ENCODE measurements at regions not wholly inside any gene's neighbourhood (a gene's known extent, or its start where the extent isn't known, plus 50 kb on each side); places are given as distances from the start of the nearest gene placed in this dataset.

DNA sequence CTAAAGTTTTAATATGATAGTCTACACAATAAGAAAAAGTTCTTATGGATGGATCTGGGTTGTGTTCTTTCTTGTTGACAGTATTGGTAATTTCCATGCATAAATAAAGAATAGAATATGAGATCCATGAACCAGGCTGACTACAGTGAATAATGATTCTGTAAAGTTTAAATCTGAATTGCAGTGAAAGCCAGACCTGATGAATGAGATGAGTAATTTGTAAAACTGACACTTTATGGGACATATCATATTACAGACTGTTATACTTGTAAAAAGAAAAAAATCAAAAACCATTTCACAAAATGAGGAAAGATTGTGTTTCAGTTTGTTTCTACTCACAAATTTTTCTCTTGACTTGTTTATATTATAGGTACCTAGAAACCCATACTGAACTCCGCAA is 164.9 kb upstream of the SCN7A start:
- TF ChIP-seq, protein P1, sequence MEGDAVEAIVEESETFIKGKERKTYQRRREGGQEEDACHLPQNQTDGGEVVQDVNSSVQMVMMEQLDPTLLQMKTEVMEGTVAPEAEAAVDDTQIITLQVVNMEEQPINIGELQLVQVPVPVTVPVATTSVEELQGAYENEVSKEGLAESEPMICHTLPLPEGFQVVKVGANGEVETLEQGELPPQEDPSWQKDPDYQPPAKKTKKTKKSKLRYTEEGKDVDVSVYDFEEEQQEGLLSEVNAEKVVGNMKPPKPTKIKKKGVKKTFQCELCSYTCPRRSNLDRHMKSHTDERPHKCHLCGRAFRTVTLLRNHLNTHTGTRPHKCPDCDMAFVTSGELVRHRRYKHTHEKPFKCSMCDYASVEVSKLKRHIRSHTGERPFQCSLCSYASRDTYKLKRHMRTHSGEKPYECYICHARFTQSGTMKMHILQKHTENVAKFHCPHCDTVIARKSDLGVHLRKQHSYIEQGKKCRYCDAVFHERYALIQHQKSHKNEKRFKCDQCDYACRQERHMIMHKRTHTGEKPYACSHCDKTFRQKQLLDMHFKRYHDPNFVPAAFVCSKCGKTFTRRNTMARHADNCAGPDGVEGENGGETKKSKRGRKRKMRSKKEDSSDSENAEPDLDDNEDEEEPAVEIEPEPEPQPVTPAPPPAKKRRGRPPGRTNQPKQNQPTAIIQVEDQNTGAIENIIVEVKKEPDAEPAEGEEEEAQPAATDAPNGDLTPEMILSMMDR (conservative IDR thresholded peaks at IDR 0.05; ENCODE audit: low read depth, low read length), result no peak
- TF ChIP-seq EZH2 (IDR thresholded peaks at IDR 0.05; ENCODE audit: borderline replicate concordance, low read depth, low read length, poor library complexity, severe bottlenecking), result no peak
